GM18868 (cell line): ENCODE measurements at regions not wholly inside any gene's neighbourhood (a gene's known extent, or its start where the extent isn't known, plus 50 kb on each side); places are given as distances from the start of the nearest gene placed in this dataset.
A peak's percentile ranks its signal among the peaks of the same experiment; 100 is the strongest.

Experiments used
- ATAC-seq: cut with Tn5 transposase; IDR thresholded peaks from one replicate; pipeline ENCODE4 v1.9.1; 2021; ENCODE audit warnings: mild to moderate bottlenecking, moderate library complexity; ENCODE audit not compliant: unreplicated experiment

DNA sequence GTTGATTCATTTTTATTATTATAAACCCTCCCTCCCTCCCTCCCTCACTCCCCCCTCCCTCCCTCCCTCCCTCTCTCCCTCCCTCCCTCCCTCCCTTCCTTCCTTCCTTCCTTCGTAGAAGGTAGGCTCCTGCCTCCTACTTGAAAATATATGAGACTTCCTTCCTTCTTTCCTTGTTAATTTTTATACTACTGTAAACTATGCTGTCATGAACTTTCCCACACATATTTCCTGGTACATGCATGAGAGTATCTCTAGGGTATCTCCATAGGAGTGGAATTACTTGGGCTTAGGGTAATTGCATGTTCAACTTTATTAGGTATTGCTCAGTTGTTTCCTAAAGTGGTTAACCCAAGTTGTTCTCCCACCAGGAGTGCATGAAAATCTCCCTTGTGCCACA lies 330.6 kb downstream of the KCNRG start:
- ATAC-seq: no peak

DNA sequence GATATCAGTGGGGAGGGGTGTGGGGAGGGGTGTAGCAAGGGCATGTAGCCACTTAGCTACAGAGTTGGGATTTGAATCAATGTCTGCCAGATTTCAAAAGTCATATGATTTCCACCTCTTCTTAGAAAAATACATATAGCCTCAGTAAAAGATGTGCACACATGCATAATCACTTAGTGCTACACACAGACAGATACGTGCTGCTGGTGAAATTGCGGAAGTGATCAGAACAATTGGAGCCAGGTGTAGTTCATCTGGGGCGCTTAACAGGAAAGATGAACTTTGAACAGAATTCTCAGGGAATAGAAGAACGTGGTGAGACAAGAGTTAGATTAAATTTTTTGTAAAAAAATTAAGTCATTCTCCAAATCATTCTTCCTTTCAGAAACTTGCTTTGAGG lies 333.1 kb downstream of the KCNRG start:
- no peak for ATAC-seq

DNA sequence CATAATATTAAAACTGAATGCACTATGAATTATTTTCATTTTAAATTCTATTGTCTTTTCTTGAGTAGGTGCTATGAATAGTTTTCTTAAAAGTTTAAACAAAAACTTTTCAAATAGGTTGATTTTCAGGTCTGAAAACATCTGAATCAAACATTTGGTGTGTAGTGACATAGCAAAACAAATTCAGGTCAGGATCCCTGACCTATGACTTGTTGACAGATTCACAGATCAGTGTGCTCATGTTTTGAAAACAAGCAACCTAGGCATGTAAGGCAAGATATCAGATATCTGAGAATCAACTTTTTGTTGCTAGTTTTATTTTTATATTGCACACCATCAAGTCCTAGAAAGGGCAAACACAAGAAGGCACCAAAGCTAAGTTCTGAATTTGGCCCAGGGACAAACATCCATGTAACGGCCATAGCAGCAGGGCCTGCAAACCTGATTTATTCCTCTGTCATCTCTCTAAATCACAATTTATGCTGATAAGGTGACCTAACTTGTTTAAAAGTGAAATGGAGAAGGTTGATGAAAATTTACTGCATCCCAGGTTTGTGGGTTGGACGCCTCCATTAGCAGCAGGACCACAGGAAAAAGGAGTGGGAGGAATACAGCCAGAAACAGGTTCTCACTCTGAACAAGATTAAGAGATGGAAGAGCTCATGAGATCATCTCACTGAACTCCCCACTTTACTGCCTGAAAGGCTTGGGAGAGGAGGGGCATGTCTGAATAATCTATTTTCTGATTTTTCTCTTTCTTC lies 337.7 kb downstream of the KCNRG start:
- ATAC-seq: no peak

GRCh38 chr13:50353651-50354415 lies 338.6 kb downstream of the KCNRG start:
- no peak for ATAC-seq

DNA sequence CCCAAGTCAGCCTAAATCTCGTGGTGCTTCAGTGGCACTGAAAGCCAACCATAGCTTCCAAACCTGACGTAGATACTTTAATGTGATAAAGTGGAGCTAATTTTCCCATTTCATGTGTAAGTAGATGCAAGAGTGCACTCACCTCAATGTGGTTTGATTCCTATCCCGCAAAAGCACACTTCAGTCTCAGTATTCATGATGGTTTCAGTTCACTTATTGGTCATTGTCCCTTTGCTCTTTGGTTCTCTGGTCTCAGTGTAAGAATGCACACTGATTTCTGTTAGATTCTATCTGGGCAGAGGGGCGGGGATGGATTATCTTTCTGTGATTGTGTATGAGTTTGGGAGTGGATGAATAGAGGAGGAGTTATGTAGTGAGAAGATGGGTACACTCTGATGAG lies 340.6 kb downstream of the KCNRG start:
- ATAC-seq: no peak

GRCh38 chr13:50357136-50357535 lies 341.9 kb downstream of the KCNRG start:
- no peak for ATAC-seq

- no peak for ATAC-seq
Observed at GRCh38 chr13:50357586-50358118, 342.4 kb downstream of the KCNRG start.

- ATAC-seq: no peak
Observed at GRCh38 chr13:50358231-50359040, 343.2 kb downstream of the KCNRG start.

- no peak for ATAC-seq
Observed at GRCh38 chr13:50359041-50359367, 343.8 kb downstream of the KCNRG start.

- ATAC-seq: no peak
Observed at GRCh38 chr13:50359779-50360178, 344.5 kb downstream of the KCNRG start.

- no peak for ATAC-seq
Observed at GRCh38 chr13:50360637-50361036, 345.4 kb downstream of the KCNRG start.

GRCh38 chr13:50361282-50361681 lies 346.0 kb downstream of the KCNRG start:
- no peak for ATAC-seq

DNA sequence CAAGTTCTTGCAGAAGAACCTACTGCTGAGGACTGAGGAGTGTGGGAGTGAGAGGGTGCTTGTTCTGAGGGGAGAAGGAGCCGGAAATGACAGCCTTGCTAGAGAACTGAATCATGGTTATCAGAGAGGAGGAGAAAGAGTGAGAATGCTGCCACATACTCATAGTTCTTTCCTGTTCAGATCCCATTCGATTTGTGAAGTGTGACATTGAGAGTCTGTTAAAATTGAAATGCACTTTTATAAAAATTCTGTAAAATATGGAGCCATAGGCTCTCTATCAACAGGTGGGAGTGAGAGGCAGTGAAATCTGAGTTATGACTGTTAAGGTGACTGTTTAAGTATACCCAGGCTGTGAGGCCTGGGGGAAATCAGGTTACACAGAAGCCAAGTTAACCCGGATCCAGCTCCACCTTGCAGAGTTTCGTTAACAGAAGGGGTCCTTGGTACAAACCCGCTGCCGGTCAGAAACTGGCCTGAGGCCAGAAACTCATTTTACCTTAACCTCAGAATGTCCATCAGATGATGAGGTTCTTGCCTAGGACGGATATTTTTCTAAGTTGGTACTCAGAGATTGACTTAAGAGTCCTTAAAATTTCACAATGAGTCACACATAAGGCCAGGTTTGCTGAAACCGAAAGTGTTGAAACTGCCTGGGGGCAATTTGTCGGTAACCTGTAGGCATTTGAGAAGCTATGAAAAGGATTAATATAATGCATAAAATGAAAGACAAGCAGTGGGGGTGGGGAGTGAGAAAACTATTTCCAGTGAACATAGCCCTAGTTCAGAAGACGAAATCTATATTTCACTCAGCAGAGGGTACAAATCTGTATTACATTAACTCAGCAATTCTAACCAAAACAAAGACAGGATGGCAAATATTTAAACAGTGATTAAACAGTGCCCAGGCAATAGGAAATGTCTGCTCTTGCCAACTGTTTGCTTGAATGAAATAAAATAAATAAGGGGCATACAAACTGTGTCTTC lies 350.5 kb downstream of the KCNRG start:
- ATAC-seq: peak; percentile 71

- peak; percentile 77 for ATAC-seq
Observed at GRCh38 chr13:50366488-50367174, 351.4 kb downstream of the KCNRG start.

DNA sequence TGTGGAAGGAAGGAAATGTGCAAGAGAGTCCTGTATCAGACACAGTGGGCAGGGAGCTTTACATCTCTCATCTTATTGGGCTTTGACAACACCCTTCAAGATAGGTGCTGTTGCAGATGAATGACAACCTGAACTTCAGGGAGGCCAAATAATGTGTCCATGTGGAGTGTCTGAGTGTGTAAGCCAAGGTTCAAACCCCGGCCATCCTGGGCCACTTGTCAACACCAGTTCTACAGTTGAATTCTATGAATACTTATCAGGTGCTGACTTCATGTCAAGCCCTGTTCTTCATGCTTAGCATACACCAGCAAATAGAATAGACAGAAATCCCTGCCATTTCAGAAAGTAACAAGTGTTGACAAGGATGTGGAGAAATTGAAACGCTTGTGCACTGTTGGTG lies 354.4 kb downstream of the KCNRG start:
- ATAC-seq: no peak

DNA sequence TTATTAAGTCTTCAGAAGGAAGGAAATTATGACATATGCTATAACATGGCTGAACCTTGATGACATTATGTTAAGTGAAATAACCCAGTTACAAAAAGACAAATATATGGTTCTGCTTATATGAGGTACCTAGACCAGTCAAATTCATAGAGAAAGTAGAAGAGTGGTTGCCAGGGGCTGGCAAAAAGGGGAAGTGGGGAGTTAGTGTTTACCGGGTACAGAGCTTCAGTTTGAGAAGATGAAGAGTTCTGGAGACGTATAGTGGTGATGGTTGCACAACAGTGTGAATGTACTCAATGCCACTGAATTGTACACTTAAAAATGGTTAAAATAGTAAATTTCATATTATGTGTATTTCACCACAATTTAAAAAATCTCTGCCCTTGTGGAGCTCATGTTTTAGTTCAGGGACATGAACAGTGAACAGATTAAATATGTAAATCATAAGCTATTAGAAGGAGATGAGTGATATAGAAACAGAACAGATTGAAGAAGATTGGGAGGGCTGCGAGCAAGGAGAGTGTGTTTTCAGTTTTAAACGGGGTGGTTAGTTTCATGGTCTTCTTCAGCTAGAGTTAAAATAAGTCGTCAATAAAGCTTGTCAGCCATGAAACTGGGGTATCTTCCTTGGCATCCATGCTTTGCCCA lies 355.2 kb downstream of the KCNRG start:
- peak; percentile 51 for ATAC-seq

GRCh38 chr13:50374517-50374916 lies 359.3 kb downstream of the KCNRG start:
- ATAC-seq: no peak

GRCh38 chr13:50375792-50376191 lies 360.5 kb downstream of the KCNRG start:
- ATAC-seq: no peak

- no peak for ATAC-seq
Observed at GRCh38 chr13:50376895-50377575, 361.8 kb downstream of the KCNRG start.
